ENCODE measurements at regions not wholly inside any gene's neighbourhood (a gene's known extent, or its start where the extent isn't known, plus 50 kb on each side); places are given as distances from the start of the nearest gene placed in this dataset.

GRCh38 chr1:90417126-90417525 lies 300.0 kb downstream of the BARHL2 start:
- DNase-seq (ENCODE audit: extremely low spot score, insufficient read length, low read depth) = no peak

GRCh38 chr1:90414201-90414600 lies 302.9 kb downstream of the BARHL2 start:
- FAIRE-seq = no peak

More at GRCh38 chr1:90417126-90417525, 300.0 kb downstream of the BARHL2 start:
- FAIRE-seq = no peak

DNA sequence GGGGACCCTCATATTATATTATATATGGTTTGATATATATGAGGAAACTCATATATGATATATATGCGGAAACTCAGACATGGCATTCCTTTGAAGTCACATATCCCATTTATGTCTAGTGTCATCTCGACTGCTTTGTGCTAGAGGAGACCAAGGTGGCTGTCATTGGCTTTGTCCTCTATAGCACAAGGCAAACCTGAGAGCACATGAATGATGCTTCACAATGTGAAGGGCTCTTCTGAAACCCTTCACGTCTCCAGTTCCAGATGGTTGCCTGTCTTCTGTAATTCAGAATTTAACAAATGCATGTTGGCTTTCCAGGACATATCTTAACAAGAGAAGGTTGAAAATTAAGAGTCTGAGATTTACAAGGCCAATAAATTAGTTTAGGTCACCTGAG lies 303.6 kb downstream of the BARHL2 start:
- no peak for FAIRE-seq

More at GRCh38 chr1:90414201-90414600, 302.9 kb downstream of the BARHL2 start:
- no peak for DNase-seq (ENCODE audit: extremely low spot score, insufficient read length, low read depth)

GRCh38 chr1:90412563-90412962 lies 304.5 kb downstream of the BARHL2 start:
- DNase-seq (ENCODE audit: extremely low spot score, insufficient read length, low read depth) (no peak), FAIRE-seq (no peak)

More for the DNA sequence above, 303.6 kb downstream of the BARHL2 start:
- no peak for DNase-seq (ENCODE audit: extremely low spot score, insufficient read length, low read depth)

GRCh38 chr1:90411185-90411584 lies 305.9 kb downstream of the BARHL2 start:
- DNase-seq (ENCODE audit: extremely low spot score, insufficient read length, low read depth) (no peak), FAIRE-seq (no peak)

DNA sequence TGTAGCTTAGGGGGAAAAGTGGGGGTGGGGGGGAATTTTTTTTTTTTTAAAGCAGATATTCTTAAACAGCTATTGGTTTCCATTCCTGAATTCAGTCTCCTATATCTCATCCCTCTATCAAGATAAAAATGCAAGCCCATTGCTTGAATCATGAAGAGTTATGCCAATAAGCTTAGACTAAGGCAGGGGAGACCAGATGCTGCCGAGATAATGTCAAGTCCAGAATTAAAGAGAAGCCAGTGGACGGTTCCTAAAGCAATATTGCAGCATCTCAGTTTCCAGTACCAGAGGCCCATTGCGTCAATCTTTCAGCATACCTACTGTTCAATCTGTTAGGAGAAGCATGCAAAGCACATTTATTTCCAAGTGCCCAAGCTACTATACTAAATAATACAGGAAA lies 309.4 kb downstream of the BARHL2 start:
- no peak for DNase-seq (ENCODE audit: extremely low spot score, insufficient read length, low read depth)

GRCh38 chr1:90405726-90406125 lies 311.4 kb downstream of the BARHL2 start:
- no peak for DNase-seq (ENCODE audit: extremely low spot score, insufficient read length, low read depth)
- no peak for FAIRE-seq

More for the DNA sequence above, 309.4 kb downstream of the BARHL2 start:
- no peak for FAIRE-seq

GRCh38 chr1:90402893-90403849 lies 313.9 kb downstream of the BARHL2 start:
- no peak for FAIRE-seq

GRCh38 chr1:90400131-90400530 lies 317.0 kb downstream of the BARHL2 start:
- DNase-seq (ENCODE audit: extremely low spot score, insufficient read length, low read depth) = no peak
- no peak for FAIRE-seq

More at GRCh38 chr1:90402893-90403849, 313.9 kb downstream of the BARHL2 start:
- DNase-seq (ENCODE audit: extremely low spot score, insufficient read length, low read depth) = no peak

- DNase-seq (ENCODE audit: extremely low spot score, insufficient read length, low read depth) (no peak), FAIRE-seq (no peak)
Observed at GRCh38 chr1:90396917-90397316, 320.2 kb downstream of the BARHL2 start.

DNA sequence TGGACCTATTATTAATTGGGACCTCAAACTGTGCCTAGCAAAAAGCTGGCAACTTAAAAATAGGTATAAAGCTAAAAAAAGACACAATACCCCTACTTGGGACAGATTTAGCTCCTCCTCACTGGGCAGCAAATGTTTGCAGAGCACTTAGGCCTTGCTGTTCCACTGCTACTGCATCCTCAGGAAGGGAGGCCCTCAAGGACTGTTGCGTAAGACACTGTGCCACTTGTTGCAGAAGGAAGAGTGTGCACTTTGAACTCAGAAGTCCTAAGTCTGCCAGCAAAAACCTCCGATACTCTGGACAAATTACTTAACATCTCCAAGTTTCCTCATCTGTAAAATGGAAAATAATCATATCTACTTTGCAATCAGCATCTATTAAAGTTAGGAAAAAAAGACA lies 322.9 kb downstream of the BARHL2 start:
- no peak for DNase-seq (ENCODE audit: extremely low spot score, insufficient read length, low read depth)
- no peak for FAIRE-seq

DNA sequence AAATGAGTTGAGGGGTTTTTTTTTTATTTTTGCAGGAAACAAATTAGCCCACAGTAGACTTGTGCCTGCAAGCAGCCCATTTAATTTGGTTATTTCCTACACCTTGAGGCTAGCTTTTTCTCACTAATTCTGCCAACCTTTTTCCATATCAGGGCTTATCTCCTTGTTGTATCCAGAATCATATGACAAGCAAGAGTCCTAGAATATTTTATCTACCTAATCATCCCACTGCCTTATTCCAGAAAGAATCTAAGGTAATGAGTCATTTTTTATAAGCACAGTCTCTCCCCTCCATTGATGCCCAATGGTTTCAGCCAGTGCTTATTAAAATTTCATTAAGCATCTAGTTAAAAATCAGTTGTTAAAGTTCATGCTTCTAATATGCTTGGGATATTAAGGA lies 324.1 kb downstream of the BARHL2 start:
- FAIRE-seq = no peak
- DNase-seq (ENCODE audit: extremely low spot score, insufficient read length, low read depth) = no peak

GRCh38 chr1:90391126-90391525 lies 326.0 kb downstream of the BARHL2 start:
- DNase-seq (ENCODE audit: extremely low spot score, insufficient read length, low read depth) (no peak), FAIRE-seq (no peak)

DNA sequence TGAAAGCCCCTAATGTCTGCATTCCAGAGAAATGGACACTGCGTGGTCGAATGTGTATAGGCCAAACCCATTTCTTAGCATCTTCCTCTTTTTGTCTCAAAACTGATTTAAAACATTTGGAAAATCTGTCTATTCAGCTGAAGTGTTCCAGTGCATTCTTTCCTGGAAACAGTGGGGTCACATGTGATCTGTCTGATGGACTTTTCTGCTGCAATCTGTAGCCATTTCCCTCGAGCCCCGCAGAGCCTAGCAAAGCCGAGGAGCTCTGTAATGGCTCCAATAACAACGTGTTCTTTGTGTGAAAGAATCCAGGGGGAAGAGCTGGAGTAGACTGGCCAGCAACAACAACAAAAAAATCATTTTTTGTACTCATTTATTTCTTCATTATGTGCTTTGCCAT lies 329.3 kb downstream of the BARHL2 start:
- no peak for DNase-seq (ENCODE audit: extremely low spot score, insufficient read length, low read depth)
- FAIRE-seq = no peak

GRCh38 chr1:90386899-90387720 lies 330.0 kb downstream of the BARHL2 start:
- no peak for FAIRE-seq
- no peak for DNase-seq (ENCODE audit: extremely low spot score, insufficient read length, low read depth)

DNA sequence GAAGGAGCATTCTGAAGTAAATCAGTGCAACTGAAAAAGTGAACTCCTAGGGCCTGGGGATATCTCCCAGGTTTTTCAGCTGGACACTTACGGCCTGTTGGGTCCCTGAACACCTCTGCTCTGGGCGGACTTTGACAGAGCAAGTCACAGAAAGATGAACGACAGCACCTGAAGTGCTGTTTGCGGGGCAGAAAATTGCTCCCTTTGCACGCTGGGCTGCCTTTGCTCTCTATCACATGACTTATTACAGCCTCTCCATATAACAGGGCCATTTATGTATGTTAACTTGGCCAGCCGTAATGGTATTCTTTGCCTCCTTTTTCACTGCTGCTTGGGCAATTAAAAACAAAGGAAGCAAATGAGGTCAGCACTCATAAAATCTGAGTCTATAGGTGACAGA lies 332.9 kb downstream of the BARHL2 start:
- FAIRE-seq (no peak), DNase-seq (ENCODE audit: extremely low spot score, insufficient read length, low read depth) (no peak)

DNA sequence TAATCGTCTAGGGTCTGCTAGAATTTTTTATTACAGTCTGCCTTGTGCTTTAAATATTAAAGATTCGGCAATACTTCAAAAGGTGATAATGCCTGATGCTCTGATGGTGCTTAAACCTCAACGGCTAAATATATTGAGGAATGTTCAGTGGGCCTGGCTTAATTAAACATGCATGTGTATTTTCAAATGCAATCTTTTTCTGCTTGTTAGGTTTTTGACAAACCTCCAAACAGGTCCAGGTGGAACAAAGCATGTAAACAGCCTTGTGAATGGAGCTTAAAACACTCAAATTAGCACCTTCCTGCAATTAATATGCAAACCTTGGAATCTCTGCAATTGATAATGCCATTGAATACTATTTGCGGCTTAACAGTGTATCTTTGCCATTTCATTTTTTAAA lies 334.9 kb downstream of the BARHL2 start:
- FAIRE-seq (no peak), DNase-seq (ENCODE audit: extremely low spot score, insufficient read length, low read depth) (no peak)

DNA sequence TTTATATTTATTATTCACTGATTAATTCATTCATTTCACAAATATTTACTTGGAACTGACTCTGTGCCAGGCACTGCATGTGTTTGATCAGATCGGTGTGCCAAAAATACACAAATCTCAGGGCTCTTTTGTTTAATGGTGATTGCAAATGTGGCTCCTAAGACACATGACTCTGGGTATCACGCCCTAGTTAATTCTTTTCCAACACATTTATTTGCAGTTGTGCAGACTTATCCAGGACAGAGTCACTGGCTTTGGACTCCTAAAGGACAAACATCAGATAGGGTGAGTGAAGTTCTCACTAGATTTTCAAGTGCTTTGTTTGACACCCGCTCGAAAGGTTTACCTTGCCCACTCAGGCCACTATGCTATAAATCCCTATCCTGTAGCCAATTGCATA lies 335.5 kb downstream of the BARHL2 start:
- DNase-seq (ENCODE audit: extremely low spot score, insufficient read length, low read depth) (no peak), FAIRE-seq (no peak)

GRCh38 chr1:90371448-90371813 lies 345.7 kb downstream of the BARHL2 start:
- DNase-seq (ENCODE audit: extremely low spot score, insufficient read length, low read depth) (no peak), FAIRE-seq (no peak)

DNA sequence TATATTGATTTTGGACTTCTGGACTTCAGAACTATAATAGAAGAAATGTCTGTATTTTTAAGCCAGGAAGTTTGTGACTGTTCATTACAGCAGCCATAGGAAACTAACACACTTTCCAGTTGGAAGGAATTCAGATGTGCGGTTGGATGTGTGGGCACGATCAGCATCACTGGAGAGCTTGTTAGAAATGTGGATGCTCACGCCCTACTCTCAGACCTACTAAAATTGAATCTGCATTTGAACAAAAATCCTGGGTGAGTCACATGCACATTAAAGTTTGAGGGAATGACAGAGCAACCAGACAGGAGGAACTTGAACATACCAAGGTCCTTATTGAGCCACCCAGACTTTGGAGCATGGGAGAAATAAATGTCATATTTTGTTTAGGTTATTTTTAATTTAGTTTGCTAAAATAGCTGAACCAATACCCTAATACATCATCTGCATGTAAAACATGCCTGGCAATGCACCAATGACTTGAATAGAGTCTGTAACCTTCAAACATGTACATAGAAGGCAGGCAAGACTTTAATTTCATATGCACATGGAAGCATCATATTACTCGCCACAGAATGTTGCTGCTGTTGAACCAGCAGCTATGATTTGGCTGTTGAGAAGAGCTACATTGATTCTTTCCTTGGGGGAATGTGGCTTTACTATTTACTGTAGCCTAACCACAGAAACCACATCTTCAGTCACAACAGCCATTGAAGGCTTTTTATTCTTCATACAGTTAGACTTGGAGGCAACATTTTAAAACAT lies 346.2 kb downstream of the BARHL2 start:
- DNase-seq (ENCODE audit: extremely low spot score, insufficient read length, low read depth) (no peak), FAIRE-seq (no peak)
